Calu3 (cell line): ENCODE measurements at regions not wholly inside any gene's neighbourhood (a gene's known extent, or its start where the extent isn't known, plus 50 kb on each side); places are given as distances from the start of the nearest gene placed in this dataset.

Experiments used
- BruUV-seq: library from RNA; stranded (reverse); fragments of 400-500 nt; replicated peaks from 2 replicates; lab custom pipeline; 2021; lab: Mats Ljungman, UMichigan
- CTCF ChIA-PET: fragments of 300-600 bp; sonication (Branson Sonifier 250); formaldehyde crosslinking; loops from one replicate; lab custom pipeline; 2022; ENCODE audit warnings: antibody characterized with exemption; lab: Charles Lee
- DNase-seq: peaks from one replicate; pipeline ENCODE4 v3.0.0; 2022
- H3K27ac Mint-ChIP-seq: one replicate; pipeline ENCODE4 v1.8.0; 2022; ENCODE audit warnings: mixed read lengths; ENCODE audit not compliant: unreplicated experiment
- H3K27me3 Mint-ChIP-seq: one replicate; pipeline ENCODE4 v1.8.0; 2022; ENCODE audit warnings: mixed read lengths; ENCODE audit not compliant: unreplicated experiment
- H3K36me3 Mint-ChIP-seq: one replicate; pipeline ENCODE4 v1.8.0; 2022; ENCODE audit warnings: mild to moderate bottlenecking, moderate library complexity, mixed read lengths; ENCODE audit not compliant: insufficient read depth, unreplicated experiment
- H3K4me1 Mint-ChIP-seq: one replicate; pipeline ENCODE4 v1.8.0; 2022; ENCODE audit warnings: mild to moderate bottlenecking, low read depth, mixed read lengths; ENCODE audit not compliant: unreplicated experiment
- H3K4me3 Mint-ChIP-seq: one replicate; pipeline ENCODE4 v1.8.0; 2022; ENCODE audit warnings: mild to moderate bottlenecking, low read depth, moderate library complexity, mixed read lengths; ENCODE audit not compliant: unreplicated experiment
- H3K9me3 Mint-ChIP-seq: one replicate; pipeline ENCODE4 v1.8.0; 2022; ENCODE audit warnings: low read depth, mixed read lengths; ENCODE audit not compliant: unreplicated experiment
- CTCF ChIP-seq: fragments of 200-600 bp; IDR thresholded peaks from one replicate; pipeline ENCODE4 v1.8.0; 2022; ENCODE audit warnings: antibody characterized with exemption; ENCODE audit not compliant: unreplicated experiment
- intact Hi-C: fragments of 100-400 bp; cut with micrococcal nuclease; formaldehyde crosslinking; loops from one replicate; pipeline ENCODE4 v1.10.0; 2022; ENCODE audit not compliant: unreplicated experiment

DNA sequence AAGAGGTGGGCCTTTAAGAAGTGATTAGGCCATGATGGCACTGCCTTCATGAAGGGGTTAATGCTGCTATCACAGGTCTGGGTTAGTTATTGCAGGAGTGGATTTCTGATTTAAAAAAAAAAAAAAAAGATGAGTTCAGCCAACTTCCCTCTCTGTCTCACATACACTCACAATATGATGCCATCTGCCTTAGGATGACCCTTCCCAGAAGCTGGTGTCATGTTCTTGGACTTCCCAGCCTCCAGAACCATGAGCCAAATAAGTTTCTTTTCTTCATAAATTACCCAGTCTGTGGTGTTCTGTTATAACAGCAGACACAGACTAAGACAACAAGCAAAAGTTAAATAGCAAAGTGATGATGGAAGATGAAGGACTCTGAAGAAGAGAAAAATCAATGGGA is 179.7 kb upstream of the ETAA1 start:
- no TSS peak for BruUV-seq
- no peaks in the 10 kb centered on the region for H3K36me3 Mint-ChIP-seq
- intact Hi-C loops, result loop anchor here (5.0 to 10.0 kb wide), 4 partner anchors 173 to 785 kb away; no protein-coding TSS in a partner anchor

DNA sequence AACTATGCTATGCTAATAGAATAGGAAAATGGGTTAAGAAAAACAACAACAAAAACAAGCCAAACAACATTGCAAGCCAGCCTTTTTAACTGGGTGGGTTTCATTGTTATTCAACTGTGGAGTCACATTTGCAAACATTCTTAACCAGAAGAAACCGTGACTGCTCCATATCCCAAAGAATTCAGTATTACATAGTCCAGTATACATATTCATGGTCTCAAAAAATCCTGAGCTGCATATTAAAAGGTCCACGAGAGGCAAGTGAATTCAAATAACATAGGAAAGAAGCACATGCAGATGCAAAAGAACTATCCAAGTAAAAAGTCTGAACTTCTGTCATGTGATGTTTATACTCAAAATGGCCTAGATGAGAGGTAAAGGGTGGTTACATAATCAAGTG is 179.1 kb upstream of the ETAA1 start:
- Mint-ChIP-seq H3K4me3 (no peak overlapping the region), H3K9me3 (peaks cover 2% of the 10 kb centered on the region), H3K4me1 (peaks cover 30% of the 10 kb centered on the region), H3K36me3 (no peaks in the 10 kb centered on the region), H3K27me3 (no peaks in the 10 kb centered on the region), H3K27ac (no peak overlapping the region)
- intact Hi-C loops, result loop anchor here (5.0 to 10.0 kb wide), 4 partner anchors 173 to 786 kb away; no protein-coding TSS in a partner anchor
- no TSS peak for BruUV-seq
- no peak for DNase-seq
- no peak for TF ChIP-seq CTCF
- CTCF ChIA-PET, result no interaction called here

More for the DNA sequence above, 179.7 kb upstream of the ETAA1 start:
- CTCF ChIA-PET, result no interaction called here
- no peak overlapping the region for H3K4me3 Mint-ChIP-seq
- H3K4me1 Mint-ChIP-seq, result peaks cover 30% of the 10 kb centered on the region
- H3K27me3 Mint-ChIP-seq, result no peaks in the 10 kb centered on the region
- H3K27ac Mint-ChIP-seq, result no peak overlapping the region
- peaks cover 2% of the 10 kb centered on the region for H3K9me3 Mint-ChIP-seq
- no peak for DNase-seq
- TF ChIP-seq CTCF, result no peak

DNA sequence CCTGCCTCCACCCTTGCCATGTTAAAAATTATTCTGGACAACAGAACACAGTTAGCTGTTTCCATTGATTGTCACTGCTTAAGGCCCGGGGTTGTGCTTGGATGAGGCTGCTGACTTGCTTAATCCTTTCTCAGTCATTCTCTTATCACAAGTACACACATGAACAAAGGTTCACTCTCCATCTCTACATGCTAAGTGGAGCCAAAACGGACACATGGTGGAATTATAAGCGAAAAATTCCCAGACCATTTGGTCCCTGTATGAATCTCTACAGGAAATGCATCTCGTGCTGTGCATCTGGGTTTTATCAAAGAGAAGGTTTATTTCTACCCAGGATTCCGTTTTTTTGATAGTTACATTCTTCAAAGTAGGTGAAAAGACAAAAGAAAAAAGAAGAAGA is 177.5 kb upstream of the ETAA1 start:
- Mint-ChIP-seq H3K36me3 (no peaks in the 10 kb centered on the region), H3K27ac (no peak overlapping the region), H3K4me3 (no peak overlapping the region), H3K9me3 (peaks cover 2% of the 10 kb centered on the region), H3K27me3 (no peaks in the 10 kb centered on the region), H3K4me1 (peaks cover 19% of the 10 kb centered on the region)
- no peak for TF ChIP-seq CTCF
- CTCF ChIA-PET, result no interaction called here
- intact Hi-C loops, result loop anchor here (5.0 to 10.0 kb wide), 4 partner anchors 175 to 787 kb away; no protein-coding TSS in a partner anchor
- DNase-seq, result no peak
- BruUV-seq, result no TSS peak

- CTCF ChIA-PET, result no interaction called here
- intact Hi-C loops, result no loop called here
- DNase-seq, result no peak
- Mint-ChIP-seq H3K27ac (no peak overlapping the region), H3K36me3 (no peaks in the 10 kb centered on the region), H3K27me3 (no peaks in the 10 kb centered on the region), H3K4me3 (no peak overlapping the region), H3K4me1 (peaks cover 8% of the 10 kb centered on the region), H3K9me3 (peaks cover 2% of the 10 kb centered on the region)
- BruUV-seq, result no TSS peak
- no peak for TF ChIP-seq CTCF
These were observed 175.9 kb upstream of the ETAA1 start for GRCh38 chr2:67221266-67221665.
